DND-41 (cell line): ENCODE measurements at regions not wholly inside any gene's neighbourhood (a gene's known extent, or its start where the extent isn't known, plus 50 kb on each side); places are given as distances from the start of the nearest gene placed in this dataset.

ENCODE experiments used
- ATAC-seq: fragments of 200-7000 bp; cut with Tn5 transposase; 3 replicates; pipeline ENCODE4 v1.9.1; 2021; ENCODE audit warnings: low read depth; ENCODE audit not compliant: insufficient read depth
- DNase-seq: peaks from one replicate; pipeline ENCODE4 v3.0.0-alpha.2; 2020
- H2AFZ ChIP-seq: 2 replicates; pipeline ENCODE4 v1.6.0; 2012; ENCODE audit warnings: low read depth, low read length
- H3K27ac ChIP-seq: 2 replicates; pipeline ENCODE4 v1.5.1; 2012; ENCODE audit warnings: low read length, inconsistent platforms
- H3K27me3 ChIP-seq: fragments of 200-600 bp; sonication (generic); 2 replicates; pipeline ENCODE4 v1.6.0; 2012; ENCODE audit warnings: low read length, mild to moderate bottlenecking, inconsistent platforms; ENCODE audit not compliant: insufficient read depth, poor library complexity
- H3K36me3 ChIP-seq: 2 replicates; pipeline ENCODE4 v1.5.1; 2012; ENCODE audit warnings: low read length, inconsistent platforms; ENCODE audit not compliant: insufficient read depth
- H3K4me1 ChIP-seq: 2 replicates; pipeline ENCODE4 v1.5.1; 2012; ENCODE audit warnings: mild to moderate bottlenecking, low read length; ENCODE audit not compliant: insufficient read depth
- H3K4me2 ChIP-seq: 2 replicates; pipeline ENCODE4 v1.6.0; 2012; ENCODE audit warnings: mild to moderate bottlenecking, moderate library complexity, low read length, inconsistent platforms; ENCODE audit not compliant: insufficient read depth
- H3K4me3 ChIP-seq, 2 experiments: fragments of 200-600 bp in 1 of 2; shearing (Covaris generic) in 1 of 2; 2 replicates each; pipeline ENCODE4 v1.5.1; 2012 to 2016; ENCODE audit warnings: inconsistent platforms in 2 of 2, low read length in 2 of 2, mild to moderate bottlenecking in 2 of 2, low read depth in 1 of 2, moderate library complexity in 1 of 2
- H3K79me2 ChIP-seq: 2 replicates; pipeline ENCODE4 v1.6.0; 2012; ENCODE audit warnings: low read length, inconsistent platforms; ENCODE audit not compliant: insufficient read depth
- H3K9ac ChIP-seq: 2 replicates; pipeline ENCODE4 v1.6.0; 2012; ENCODE audit warnings: low read depth, mild to moderate bottlenecking, inconsistent platforms, low read length, moderate library complexity
- H3K9me3 ChIP-seq: 2 replicates; pipeline ENCODE4 v1.5.1; 2012; ENCODE audit warnings: low read length, moderate library complexity, mild to moderate bottlenecking, inconsistent platforms; ENCODE audit not compliant: insufficient read depth, severe bottlenecking
- H4K20me1 ChIP-seq: 2 replicates; pipeline ENCODE4 v1.6.0; 2012; ENCODE audit warnings: low read length; ENCODE audit not compliant: insufficient read depth
- EZH2 ChIP-seq: IDR thresholded peaks from 3 replicates; pipeline ENCODE4 v1.6.1; 2012; ENCODE audit warnings: borderline replicate concordance, low read depth, mild to moderate bottlenecking, moderate library complexity, low read length, inconsistent platforms; ENCODE audit not compliant: severe bottlenecking
- TF ChIP-seq, protein P1 (sequence below): IDR thresholded peaks from 2 replicates; pipeline ENCODE4 v1.5.1; 2012; ENCODE audit warnings: borderline replicate concordance, low read length, moderate library complexity, mild to moderate bottlenecking; ENCODE audit not compliant: poor library complexity, severe bottlenecking; ENCODE audit errors: extremely low read depth

DNA sequence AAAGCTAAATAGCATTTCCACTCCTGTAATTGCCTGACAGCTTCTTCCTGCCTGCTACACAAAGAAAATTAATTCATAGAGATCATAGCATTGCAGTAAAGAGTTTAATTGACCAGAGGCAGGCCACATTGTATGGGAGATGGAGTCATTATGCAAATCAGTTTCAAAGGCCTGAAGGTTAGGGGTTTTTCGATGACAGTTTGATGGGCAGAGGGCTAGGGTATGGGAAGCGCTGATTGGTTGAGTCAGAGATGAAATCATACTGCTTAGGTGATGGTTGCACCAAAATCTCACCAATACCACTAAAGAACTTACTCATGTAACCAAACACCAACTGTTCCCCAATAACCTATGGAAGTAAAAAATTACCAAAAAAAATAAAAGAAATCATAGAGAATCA lies 599.0 kb downstream of the NUP35 start:
- Histone ChIP-seq H3K9me3 (no peaks in the 10 kb centered on the region), H3K36me3 (no peaks in the 10 kb centered on the region), H3K4me2 (no peak overlapping the region), H4K20me1 (no peaks in the 10 kb centered on the region), H2AFZ (no peak overlapping the region), H3K79me2 (no peaks in the 10 kb centered on the region), H3K27me3 (no peaks in the 10 kb centered on the region), H3K4me1 (no peaks in the 10 kb centered on the region), H3K27ac (no peak overlapping the region), H3K4me3 (no peak overlapping the region), H3K9ac (no peak overlapping the region)
- DNase-seq (no peak), ATAC-seq (no peak)
- no peak for TF ChIP-seq EZH2
- TF ChIP-seq, protein P1, sequence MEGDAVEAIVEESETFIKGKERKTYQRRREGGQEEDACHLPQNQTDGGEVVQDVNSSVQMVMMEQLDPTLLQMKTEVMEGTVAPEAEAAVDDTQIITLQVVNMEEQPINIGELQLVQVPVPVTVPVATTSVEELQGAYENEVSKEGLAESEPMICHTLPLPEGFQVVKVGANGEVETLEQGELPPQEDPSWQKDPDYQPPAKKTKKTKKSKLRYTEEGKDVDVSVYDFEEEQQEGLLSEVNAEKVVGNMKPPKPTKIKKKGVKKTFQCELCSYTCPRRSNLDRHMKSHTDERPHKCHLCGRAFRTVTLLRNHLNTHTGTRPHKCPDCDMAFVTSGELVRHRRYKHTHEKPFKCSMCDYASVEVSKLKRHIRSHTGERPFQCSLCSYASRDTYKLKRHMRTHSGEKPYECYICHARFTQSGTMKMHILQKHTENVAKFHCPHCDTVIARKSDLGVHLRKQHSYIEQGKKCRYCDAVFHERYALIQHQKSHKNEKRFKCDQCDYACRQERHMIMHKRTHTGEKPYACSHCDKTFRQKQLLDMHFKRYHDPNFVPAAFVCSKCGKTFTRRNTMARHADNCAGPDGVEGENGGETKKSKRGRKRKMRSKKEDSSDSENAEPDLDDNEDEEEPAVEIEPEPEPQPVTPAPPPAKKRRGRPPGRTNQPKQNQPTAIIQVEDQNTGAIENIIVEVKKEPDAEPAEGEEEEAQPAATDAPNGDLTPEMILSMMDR, result no peak

DNA sequence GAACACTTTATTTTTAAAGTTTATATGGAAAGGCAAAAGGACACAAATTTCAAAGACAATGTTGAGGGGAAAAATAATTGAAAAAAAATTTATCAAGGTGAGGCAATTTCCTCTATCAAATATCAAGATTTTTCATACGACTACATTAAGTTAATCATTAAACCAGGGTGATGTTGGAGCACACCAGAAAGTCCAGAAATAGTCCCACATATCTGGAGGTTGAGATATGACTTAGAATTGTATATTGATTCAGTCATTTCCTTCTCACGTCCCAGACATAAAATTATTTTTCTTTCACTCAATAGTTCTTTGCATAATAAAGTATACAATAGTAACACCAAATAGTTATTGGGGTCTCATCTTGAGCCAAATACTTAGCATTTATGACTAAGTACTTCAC lies 605.1 kb downstream of the NUP35 start:
- no peak overlapping the region for H3K4me3 ChIP-seq
- TF ChIP-seq, protein P1, result no peak
- TF ChIP-seq EZH2, result no peak
- no peaks in the 10 kb centered on the region for H3K4me1 ChIP-seq
- H3K36me3 ChIP-seq, result no peaks in the 10 kb centered on the region
- no peak for DNase-seq
- H3K27ac ChIP-seq, result no peak overlapping the region
- H3K4me2 ChIP-seq, result no peak overlapping the region
- no peaks in the 10 kb centered on the region for H3K27me3 ChIP-seq
- no peaks in the 10 kb centered on the region for H3K9me3 ChIP-seq
- no peaks in the 10 kb centered on the region for H4K20me1 ChIP-seq
- H3K9ac ChIP-seq, result no peak overlapping the region
- no peak overlapping the region for H2AFZ ChIP-seq
- ATAC-seq, result no peak
- no peaks in the 10 kb centered on the region for H3K79me2 ChIP-seq

DNA sequence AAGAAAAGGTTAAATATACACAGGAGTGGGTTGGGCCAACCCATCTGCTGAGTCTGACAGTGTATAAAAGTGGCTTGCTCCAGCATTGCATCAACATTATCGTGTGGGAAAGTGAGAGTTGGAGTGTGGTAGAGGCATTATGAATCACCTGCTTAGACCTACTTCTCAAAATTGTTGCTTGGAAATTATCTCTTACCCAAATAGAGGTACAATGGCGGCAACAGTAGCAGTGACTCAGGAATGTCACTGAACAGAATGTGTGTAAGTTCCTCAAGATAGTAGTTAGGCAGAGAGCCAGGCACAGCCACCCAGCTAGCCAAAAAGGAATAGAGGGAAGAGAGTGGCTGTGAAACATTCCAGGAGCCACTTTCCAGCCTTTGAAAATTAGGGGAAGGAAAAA lies 616.0 kb downstream of the NUP35 start:
- Histone ChIP-seq H3K27me3 (no peaks in the 10 kb centered on the region), H2AFZ (no peak overlapping the region), H3K36me3 (no peaks in the 10 kb centered on the region), H3K79me2 (no peaks in the 10 kb centered on the region), H3K4me3 (no peak overlapping the region), H3K9ac (no peak overlapping the region), H4K20me1 (no peaks in the 10 kb centered on the region), H3K27ac (no peak overlapping the region), H3K4me1 (no peaks in the 10 kb centered on the region), H3K9me3 (no peaks in the 10 kb centered on the region), H3K4me2 (no peak overlapping the region)
- TF ChIP-seq, protein P1, result no peak
- no peak for TF ChIP-seq EZH2
- ATAC-seq (no peak), DNase-seq (no peak)

DNA sequence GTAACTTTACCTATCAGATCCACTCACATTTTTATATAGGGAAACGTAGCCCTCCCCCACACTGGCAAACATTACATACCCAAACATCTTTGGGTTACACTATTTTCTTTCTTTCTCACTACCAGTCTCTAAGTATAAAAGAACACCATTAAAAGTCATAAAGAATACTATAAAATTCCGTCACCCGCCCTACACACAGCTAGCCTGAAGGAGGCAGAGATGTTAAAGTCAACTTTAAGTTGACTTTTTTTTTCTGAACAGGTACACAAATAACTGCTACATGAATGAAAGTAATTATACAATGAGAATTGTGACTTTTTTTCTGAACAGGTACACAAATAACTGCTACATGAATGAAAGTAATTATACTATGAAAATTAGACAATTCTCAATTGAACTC lies 628.3 kb downstream of the NUP35 start:
- Histone ChIP-seq H3K9me3 (no peaks in the 10 kb centered on the region), H3K4me1 (no peaks in the 10 kb centered on the region), H3K27me3 (no peaks in the 10 kb centered on the region), H3K36me3 (no peaks in the 10 kb centered on the region), H4K20me1 (no peaks in the 10 kb centered on the region), H3K4me2 (no peak overlapping the region), H2AFZ (no peak overlapping the region), H3K27ac (no peak overlapping the region), H3K79me2 (no peaks in the 10 kb centered on the region), H3K4me3 (no peak overlapping the region), H3K9ac (no peak overlapping the region)
- no peak for TF ChIP-seq EZH2
- TF ChIP-seq, protein P1, result no peak
- no peak for ATAC-seq
- no peak for DNase-seq
